GM12865 (cell line): ENCODE measurements at regions not wholly inside any gene's neighbourhood (a gene's known extent, or its start where the extent isn't known, plus 50 kb on each side); places are given as distances from the start of the nearest gene placed in this dataset.

Experiments
- DNase-seq: peaks from one replicate; pipeline ENCODE4 v3.0.0; 2010; ENCODE audit warnings: low read depth
- H3K4me3 ChIP-seq: 2 replicates; pipeline ENCODE4 v1.5.1; 2011; ENCODE audit warnings: mild to moderate bottlenecking, low read depth, low read length, control low read depth
- CTCF ChIP-seq: IDR thresholded peaks from 2 replicates; pipeline ENCODE4 v1.5.1; 2011; ENCODE audit warnings: low read length, control low read depth, low read depth, inconsistent platforms; ENCODE audit not compliant: insufficient read depth; ENCODE audit errors: missing control alignments

GRCh38 chr6:19303383-19303782 lies 533.8 kb upstream of the ID4 start:
- TF ChIP-seq CTCF, result no peak
- no peak overlapping the region for H3K4me3 ChIP-seq
- DNase-seq, result no peak

GRCh38 chr6:19309661-19310060 lies 527.5 kb upstream of the ID4 start:
- no peak overlapping the region for H3K4me3 ChIP-seq
- DNase-seq, result no peak
- no peak for TF ChIP-seq CTCF

DNA sequence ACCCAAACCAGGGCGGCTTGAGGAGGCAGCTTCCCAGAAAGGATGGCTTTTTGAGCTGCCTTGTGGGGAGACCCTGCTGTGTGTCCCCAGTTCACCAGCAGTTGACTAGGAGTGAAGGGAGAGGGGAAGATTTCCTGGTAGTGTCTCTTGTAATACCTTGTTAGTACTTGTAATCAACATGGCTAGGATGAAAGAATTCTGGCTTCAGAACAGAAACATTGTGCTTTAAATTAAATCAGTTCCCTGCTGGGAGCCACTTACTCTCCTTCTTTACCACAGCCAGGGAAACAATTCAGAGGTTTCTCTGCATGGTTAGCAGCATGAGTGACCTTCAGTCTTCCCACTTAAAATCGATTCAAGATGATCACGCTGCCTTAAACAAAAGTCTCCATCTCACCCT lies 525.4 kb upstream of the ID4 start:
- no peak for DNase-seq
- H3K4me3 ChIP-seq, result no peak overlapping the region
- no peak for TF ChIP-seq CTCF

- no peak for DNase-seq
- no peak for TF ChIP-seq CTCF
- no peak overlapping the region for H3K4me3 ChIP-seq
These were observed 524.8 kb upstream of the ID4 start for GRCh38 chr6:19312241-19312978.

GRCh38 chr6:19317431-19317986 lies 519.7 kb upstream of the ID4 start:
- DNase-seq, result no peak
- no peak for TF ChIP-seq CTCF
- H3K4me3 ChIP-seq, result no peak overlapping the region

DNA sequence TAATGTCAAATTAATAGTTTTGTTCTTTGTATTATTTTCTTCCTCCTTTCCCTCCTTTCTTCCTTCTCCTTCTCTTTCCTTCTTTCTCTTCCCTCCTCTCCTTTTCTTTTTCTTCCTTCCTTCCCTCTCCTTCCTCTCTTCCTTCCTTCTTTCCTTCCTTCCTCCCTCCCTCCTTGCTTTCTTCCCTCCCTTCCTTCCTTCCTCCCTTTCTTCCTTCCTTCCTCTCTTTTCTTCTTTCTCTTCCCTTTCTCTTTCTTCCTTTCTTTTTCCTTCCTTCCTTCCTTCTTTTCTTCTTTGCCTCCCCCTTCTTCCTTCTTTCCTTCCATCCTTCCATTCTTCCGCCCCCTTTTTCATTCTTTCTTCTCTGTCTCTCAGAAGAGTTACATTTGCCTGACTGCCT lies 518.2 kb upstream of the ID4 start:
- no peak for TF ChIP-seq CTCF
- DNase-seq, result no peak
- H3K4me3 ChIP-seq, result no peak overlapping the region
